HG02571 (cell line): ENCODE measurements at regions not wholly inside any gene's neighbourhood (a gene's known extent, or its start where the extent isn't known, plus 50 kb on each side); places are given as distances from the start of the nearest gene placed in this dataset.

ENCODE experiments used
- ATAC-seq: cut with Tn5 transposase; IDR thresholded peaks from one replicate; pipeline ENCODE4 v1.9.1; 2021; ENCODE audit warnings: mild to moderate bottlenecking, moderate library complexity; ENCODE audit not compliant: unreplicated experiment

- ATAC-seq, result no peak
Observed at GRCh38 chr6:132934496-132934895, 120.1 kb downstream of the RPS12 start.

- no peak for ATAC-seq
Observed at GRCh38 chr6:132936646-132937045, 122.3 kb downstream of the RPS12 start.

- no peak for ATAC-seq
Observed at GRCh38 chr6:132937466-132937906, 123.1 kb downstream of the RPS12 start.

- ATAC-seq, result no peak
Observed at GRCh38 chr6:132948889-132949288, 134.5 kb downstream of the RPS12 start.

- ATAC-seq, result no peak
Observed at GRCh38 chr6:132950566-132950965, 136.2 kb downstream of the RPS12 start.

GRCh38 chr6:132952031-132952867 lies 137.9 kb downstream of the RPS12 start:
- no peak for ATAC-seq

GRCh38 chr6:132952986-132953385 lies 138.6 kb downstream of the RPS12 start:
- no peak for ATAC-seq

GRCh38 chr6:132954222-132954621 lies 139.9 kb downstream of the RPS12 start:
- no peak for ATAC-seq

GRCh38 chr6:132954936-132955335 lies 140.6 kb downstream of the RPS12 start:
- no peak for ATAC-seq

GRCh38 chr6:132959639-132960326 lies 145.4 kb downstream of the RPS12 start:
- ATAC-seq, result no peak

- no peak for ATAC-seq
Observed at GRCh38 chr6:132960720-132961119, 146.4 kb downstream of the RPS12 start.

GRCh38 chr6:132961122-132961521 lies 146.8 kb downstream of the RPS12 start:
- no peak for ATAC-seq

- no peak for ATAC-seq
Observed at GRCh38 chr6:132961610-132962009, 147.2 kb downstream of the RPS12 start.

- ATAC-seq, result peak; percentile 79
Observed at GRCh38 chr6:132962936-132963868, 148.8 kb downstream of the RPS12 start.

GRCh38 chr6:132964101-132964867 lies 149.9 kb downstream of the RPS12 start:
- ATAC-seq, result no peak

- no peak for ATAC-seq
Observed at GRCh38 chr6:132964868-132965382, 150.6 kb downstream of the RPS12 start.

- ATAC-seq, result no peak
Observed at GRCh38 chr6:132967871-132968270, 153.5 kb downstream of the RPS12 start.

GRCh38 chr6:132968419-132968950 lies 154.1 kb downstream of the RPS12 start:
- ATAC-seq, result no peak

GRCh38 chr6:132969196-132969595 lies 154.8 kb downstream of the RPS12 start:
- ATAC-seq, result no peak

GRCh38 chr6:132971676-132972075 lies 157.3 kb downstream of the RPS12 start:
- no peak for ATAC-seq
